ENCODE measurements at regions not wholly inside any gene's neighbourhood (a gene's known extent, or its start where the extent isn't known, plus 50 kb on each side); places are given as distances from the start of the nearest gene placed in this dataset.

DNA sequence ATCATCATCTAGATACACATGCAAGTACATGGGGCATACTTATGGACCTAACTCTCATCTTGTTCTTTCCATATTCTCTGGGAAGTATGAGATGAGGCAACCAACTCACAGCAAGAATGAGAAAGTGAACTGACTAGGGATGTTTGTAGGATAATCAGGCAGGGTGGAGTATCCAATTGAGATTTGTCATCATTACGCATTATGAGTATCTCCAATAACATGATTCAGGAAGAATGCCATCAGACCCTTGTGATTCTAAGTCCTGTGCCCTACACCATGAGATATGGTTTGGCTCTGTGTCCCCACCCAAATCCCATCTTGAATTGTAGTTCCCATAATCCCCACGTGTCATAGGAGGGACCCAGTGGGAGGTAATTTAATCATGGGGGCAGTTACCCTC, 154.0 kb downstream of the SLC30A10 start:
- Histone ChIP-seq H3K4me1 (ENCODE audit: control insufficient read depth in 1 of 2, insufficient read depth in 2 of 2, low read depth in 1 of 2, low read length in 1 of 2) (peaks cover 0 to 4% of the 10 kb centered on the region in 2 experiments; a peak in 2 of 4 replicates), H4K20me1 (ENCODE audit: insufficient read depth) (no peaks in the 10 kb centered on the region), H3K9ac (no peak overlapping the region), H3K4me3 (ENCODE audit: low read depth in 2 of 2, low read length in 1 of 2) (no peak overlapping the region), H3K9me3 (no peaks in the 10 kb centered on the region), H3F3A (replicated peaks; ENCODE audit: insufficient read depth) (peaks cover 7% of the 10 kb centered on the region), H3K27ac (ENCODE audit: low read depth in 2 of 2, low read length in 1 of 2) (no peak overlapping the region), H3K36me3 (replicated peaks in 1 of 2; ENCODE audit: control insufficient read depth in 1 of 2, insufficient read depth in 2 of 2, low read length in 1 of 2) (no peaks in the 10 kb centered on the region), H2AFZ (ENCODE audit: low read depth) (no peak overlapping the region), H3K79me2 (ENCODE audit: insufficient read depth) (no peaks in the 10 kb centered on the region), H3K4me2 (no peak overlapping the region), H3K27me3 (ENCODE audit: insufficient read depth) (no peaks in the 10 kb centered on the region), H3K9me2 (no peaks in the 10 kb centered on the region)
- TF ChIP-seq RAD21 (IDR thresholded peaks at IDR 0.05; ENCODE audit: low read length): no peak
- no peak for TF ChIP-seq FOXM1 (IDR thresholded peaks at IDR 0.05; ENCODE audit: low read depth)
- TF ChIP-seq, protein P1, sequence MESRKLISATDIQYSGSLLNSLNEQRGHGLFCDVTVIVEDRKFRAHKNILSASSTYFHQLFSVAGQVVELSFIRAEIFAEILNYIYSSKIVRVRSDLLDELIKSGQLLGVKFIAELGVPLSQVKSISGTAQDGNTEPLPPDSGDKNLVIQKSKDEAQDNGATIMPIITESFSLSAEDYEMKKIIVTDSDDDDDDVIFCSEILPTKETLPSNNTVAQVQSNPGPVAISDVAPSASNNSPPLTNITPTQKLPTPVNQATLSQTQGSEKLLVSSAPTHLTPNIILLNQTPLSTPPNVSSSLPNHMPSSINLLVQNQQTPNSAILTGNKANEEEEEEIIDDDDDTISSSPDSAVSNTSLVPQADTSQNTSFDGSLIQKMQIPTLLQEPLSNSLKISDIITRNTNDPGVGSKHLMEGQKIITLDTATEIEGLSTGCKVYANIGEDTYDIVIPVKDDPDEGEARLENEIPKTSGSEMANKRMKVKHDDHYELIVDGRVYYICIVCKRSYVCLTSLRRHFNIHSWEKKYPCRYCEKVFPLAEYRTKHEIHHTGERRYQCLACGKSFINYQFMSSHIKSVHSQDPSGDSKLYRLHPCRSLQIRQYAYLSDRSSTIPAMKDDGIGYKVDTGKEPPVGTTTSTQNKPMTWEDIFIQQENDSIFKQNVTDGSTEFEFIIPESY (IDR thresholded peaks at IDR 0.05; ENCODE audit: borderline replicate concordance, low read depth): no peak
- TF ChIP-seq, protein P2, sequence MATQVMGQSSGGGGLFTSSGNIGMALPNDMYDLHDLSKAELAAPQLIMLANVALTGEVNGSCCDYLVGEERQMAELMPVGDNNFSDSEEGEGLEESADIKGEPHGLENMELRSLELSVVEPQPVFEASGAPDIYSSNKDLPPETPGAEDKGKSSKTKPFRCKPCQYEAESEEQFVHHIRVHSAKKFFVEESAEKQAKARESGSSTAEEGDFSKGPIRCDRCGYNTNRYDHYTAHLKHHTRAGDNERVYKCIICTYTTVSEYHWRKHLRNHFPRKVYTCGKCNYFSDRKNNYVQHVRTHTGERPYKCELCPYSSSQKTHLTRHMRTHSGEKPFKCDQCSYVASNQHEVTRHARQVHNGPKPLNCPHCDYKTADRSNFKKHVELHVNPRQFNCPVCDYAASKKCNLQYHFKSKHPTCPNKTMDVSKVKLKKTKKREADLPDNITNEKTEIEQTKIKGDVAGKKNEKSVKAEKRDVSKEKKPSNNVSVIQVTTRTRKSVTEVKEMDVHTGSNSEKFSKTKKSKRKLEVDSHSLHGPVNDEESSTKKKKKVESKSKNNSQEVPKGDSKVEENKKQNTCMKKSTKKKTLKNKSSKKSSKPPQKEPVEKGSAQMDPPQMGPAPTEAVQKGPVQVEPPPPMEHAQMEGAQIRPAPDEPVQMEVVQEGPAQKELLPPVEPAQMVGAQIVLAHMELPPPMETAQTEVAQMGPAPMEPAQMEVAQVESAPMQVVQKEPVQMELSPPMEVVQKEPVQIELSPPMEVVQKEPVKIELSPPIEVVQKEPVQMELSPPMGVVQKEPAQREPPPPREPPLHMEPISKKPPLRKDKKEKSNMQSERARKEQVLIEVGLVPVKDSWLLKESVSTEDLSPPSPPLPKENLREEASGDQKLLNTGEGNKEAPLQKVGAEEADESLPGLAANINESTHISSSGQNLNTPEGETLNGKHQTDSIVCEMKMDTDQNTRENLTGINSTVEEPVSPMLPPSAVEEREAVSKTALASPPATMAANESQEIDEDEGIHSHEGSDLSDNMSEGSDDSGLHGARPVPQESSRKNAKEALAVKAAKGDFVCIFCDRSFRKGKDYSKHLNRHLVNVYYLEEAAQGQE (IDR thresholded peaks at IDR 0.05; ENCODE audit: low read depth, low read length): no peak
- TF ChIP-seq FOSL2 (IDR thresholded peaks at IDR 0.05; ENCODE audit: borderline replicate concordance, low read depth): no peak
- no peak for TF ChIP-seq TCF12 (IDR thresholded peaks at IDR 0.05)
- CTCF ChIA-PET: no interaction called here
- POLR2A ChIA-PET: no interaction called here
- no peak for DNase-seq
- WGBS (ENCODE audit: low lambda C conversion rate): 94% methylated on average over 2 of the region's 2 CpGs

DNA sequence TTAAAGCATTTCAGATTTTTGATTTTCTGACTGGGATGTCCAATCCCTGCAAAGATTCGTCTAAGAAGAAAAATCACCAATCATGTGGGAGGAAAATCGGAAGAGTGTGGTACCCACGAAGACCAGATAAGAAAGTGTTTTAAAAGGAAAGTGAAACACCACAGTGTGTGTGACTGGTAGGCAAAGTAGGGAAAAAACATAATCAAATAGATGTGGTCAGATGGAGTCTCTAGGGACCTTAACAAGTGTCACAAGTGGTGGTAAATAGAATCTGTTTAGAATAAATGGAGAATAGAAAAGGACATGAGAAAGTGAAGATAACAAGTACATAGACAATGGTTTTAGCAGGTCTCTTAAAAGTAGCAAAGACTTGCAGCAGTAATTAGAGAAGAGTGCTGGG, 154.6 kb downstream of the SLC30A10 start:
- H3K9ac ChIP-seq: no peak overlapping the region

More for the DNA sequence above, 154.6 kb downstream of the SLC30A10 start:
- H3K27me3 ChIP-seq (ENCODE audit: insufficient read depth): no peaks in the 10 kb centered on the region
- CTCF ChIA-PET: no interaction called here
- TF ChIP-seq, protein P3, sequence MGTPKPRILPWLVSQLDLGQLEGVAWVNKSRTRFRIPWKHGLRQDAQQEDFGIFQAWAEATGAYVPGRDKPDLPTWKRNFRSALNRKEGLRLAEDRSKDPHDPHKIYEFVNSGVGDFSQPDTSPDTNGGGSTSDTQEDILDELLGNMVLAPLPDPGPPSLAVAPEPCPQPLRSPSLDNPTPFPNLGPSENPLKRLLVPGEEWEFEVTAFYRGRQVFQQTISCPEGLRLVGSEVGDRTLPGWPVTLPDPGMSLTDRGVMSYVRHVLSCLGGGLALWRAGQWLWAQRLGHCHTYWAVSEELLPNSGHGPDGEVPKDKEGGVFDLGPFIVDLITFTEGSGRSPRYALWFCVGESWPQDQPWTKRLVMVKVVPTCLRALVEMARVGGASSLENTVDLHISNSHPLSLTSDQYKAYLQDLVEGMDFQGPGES (IDR thresholded peaks at IDR 0.05; ENCODE audit: low read depth, low read length): no peak
- no peak for TF ChIP-seq RFX5 (IDR thresholded peaks at IDR 0.05; ENCODE audit: low read length)
- TF ChIP-seq, protein P4, sequence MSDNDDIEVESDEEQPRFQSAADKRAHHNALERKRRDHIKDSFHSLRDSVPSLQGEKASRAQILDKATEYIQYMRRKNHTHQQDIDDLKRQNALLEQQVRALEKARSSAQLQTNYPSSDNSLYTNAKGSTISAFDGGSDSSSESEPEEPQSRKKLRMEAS (IDR thresholded peaks at IDR 0.05; ENCODE audit: low read depth): no peak
- no peak for TF ChIP-seq YY1 (IDR thresholded peaks at IDR 0.05; ENCODE audit: low read depth)
- TF ChIP-seq, protein P5, sequence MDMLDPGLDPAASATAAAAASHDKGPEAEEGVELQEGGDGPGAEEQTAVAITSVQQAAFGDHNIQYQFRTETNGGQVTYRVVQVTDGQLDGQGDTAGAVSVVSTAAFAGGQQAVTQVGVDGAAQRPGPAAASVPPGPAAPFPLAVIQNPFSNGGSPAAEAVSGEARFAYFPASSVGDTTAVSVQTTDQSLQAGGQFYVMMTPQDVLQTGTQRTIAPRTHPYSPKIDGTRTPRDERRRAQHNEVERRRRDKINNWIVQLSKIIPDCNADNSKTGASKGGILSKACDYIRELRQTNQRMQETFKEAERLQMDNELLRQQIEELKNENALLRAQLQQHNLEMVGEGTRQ (IDR thresholded peaks at IDR 0.05; ENCODE audit: borderline replicate concordance, low read depth, low read length): no peak
- TF ChIP-seq SMC3 (IDR thresholded peaks at IDR 0.05; ENCODE audit: low read depth, low read length): no peak
- TF ChIP-seq, protein P6, sequence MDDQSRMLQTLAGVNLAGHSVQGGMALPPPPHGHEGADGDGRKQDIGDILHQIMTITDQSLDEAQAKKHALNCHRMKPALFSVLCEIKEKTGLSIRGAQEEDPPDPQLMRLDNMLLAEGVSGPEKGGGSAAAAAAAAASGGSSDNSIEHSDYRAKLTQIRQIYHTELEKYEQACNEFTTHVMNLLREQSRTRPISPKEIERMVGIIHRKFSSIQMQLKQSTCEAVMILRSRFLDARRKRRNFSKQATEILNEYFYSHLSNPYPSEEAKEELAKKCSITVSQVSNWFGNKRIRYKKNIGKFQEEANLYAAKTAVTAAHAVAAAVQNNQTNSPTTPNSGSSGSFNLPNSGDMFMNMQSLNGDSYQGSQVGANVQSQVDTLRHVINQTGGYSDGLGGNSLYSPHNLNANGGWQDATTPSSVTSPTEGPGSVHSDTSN (IDR thresholded peaks at IDR 0.05): no peak
- TF ChIP-seq RCOR1 (IDR thresholded peaks at IDR 0.05; ENCODE audit: low read length): no peak
- no peak overlapping the region for H2AFZ ChIP-seq (ENCODE audit: low read depth)
- no peaks in the 10 kb centered on the region for H4K20me1 ChIP-seq (ENCODE audit: insufficient read depth)
- no peaks in the 10 kb centered on the region for H3K9me2 ChIP-seq
- H3K9me3 ChIP-seq: no peaks in the 10 kb centered on the region
- no peak overlapping the region for H3K27ac ChIP-seq (ENCODE audit: low read depth in 2 of 2, low read length in 1 of 2)
- peaks cover 7% of the 10 kb centered on the region for H3F3A ChIP-seq (replicated peaks; ENCODE audit: insufficient read depth)
- no peak for DNase-seq
- 67% methylated on average over 3 of the region's 3 CpGs for WGBS (ENCODE audit: low lambda C conversion rate)
- peaks cover 0 to 4% of the 10 kb centered on the region in 2 experiments; a peak in 2 of 4 replicates for H3K4me1 ChIP-seq (ENCODE audit: control insufficient read depth in 1 of 2, insufficient read depth in 2 of 2, low read depth in 1 of 2, low read length in 1 of 2)
- POLR2A ChIA-PET: no interaction called here
- H3K4me2 ChIP-seq: no peak overlapping the region
- H3K36me3 ChIP-seq (replicated peaks in 1 of 2; ENCODE audit: control insufficient read depth in 1 of 2, insufficient read depth in 2 of 2, low read length in 1 of 2): no peaks in the 10 kb centered on the region
- no peak overlapping the region for H3K4me3 ChIP-seq (ENCODE audit: low read depth in 2 of 2, low read length in 1 of 2)
- no peaks in the 10 kb centered on the region for H3K79me2 ChIP-seq (ENCODE audit: insufficient read depth)

Data from SK-N-SH (cell line).